AML-193 (cell line): ENCODE measurements at regions not wholly inside any gene's neighbourhood (a gene's known extent, or its start where the extent isn't known, plus 50 kb on each side); places are given as distances from the start of the nearest gene placed in this dataset.

Source experiments
- DNase-seq, 2 experiments: peaks; one replicate each; lab custom pipeline; 2025; lab: John Stamatoyannopoulos, UW

GRCh38 chr5:74154526-74154925, 486.0 kb downstream of the ENC1 start:
- DNase-seq: no peak

- no peak for DNase-seq
These were observed 487.2 kb downstream of the ENC1 start for GRCh38 chr5:74153255-74153790.

GRCh38 chr5:74152625-74153254, 487.8 kb downstream of the ENC1 start:
- no peak for DNase-seq

DNA sequence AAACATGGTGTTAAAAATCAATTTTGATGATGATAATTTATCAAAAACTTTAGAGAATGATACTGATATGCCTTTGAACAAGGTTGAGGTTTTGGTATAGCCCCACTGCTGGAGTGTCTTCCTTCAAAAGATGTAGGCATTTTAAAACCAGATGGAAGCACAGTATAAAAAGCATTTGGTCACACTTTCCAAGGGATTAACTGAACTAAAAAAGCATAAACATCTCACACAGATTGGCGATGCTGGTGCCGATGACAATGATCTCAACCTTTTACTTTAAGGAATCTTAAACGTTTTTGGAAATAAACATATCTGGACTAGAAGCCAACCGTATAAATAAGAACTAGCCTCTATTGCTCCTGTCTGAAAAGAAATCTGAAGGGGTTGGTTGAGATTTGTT, 488.4 kb downstream of the ENC1 start:
- no peak for DNase-seq

GRCh38 chr5:74149395-74149794, 491.1 kb downstream of the ENC1 start:
- DNase-seq: peak in 1 of 2 experiments; percentile 11

GRCh38 chr5:74148321-74148720, 492.2 kb downstream of the ENC1 start:
- DNase-seq: no peak

GRCh38 chr5:74146796-74147195, 493.7 kb downstream of the ENC1 start:
- no peak for DNase-seq

- DNase-seq: no peak
These were observed 494.6 kb downstream of the ENC1 start for GRCh38 chr5:74145951-74146350.

- DNase-seq: no peak
These were observed 496.7 kb downstream of the ENC1 start for GRCh38 chr5:74143721-74144330.

DNA sequence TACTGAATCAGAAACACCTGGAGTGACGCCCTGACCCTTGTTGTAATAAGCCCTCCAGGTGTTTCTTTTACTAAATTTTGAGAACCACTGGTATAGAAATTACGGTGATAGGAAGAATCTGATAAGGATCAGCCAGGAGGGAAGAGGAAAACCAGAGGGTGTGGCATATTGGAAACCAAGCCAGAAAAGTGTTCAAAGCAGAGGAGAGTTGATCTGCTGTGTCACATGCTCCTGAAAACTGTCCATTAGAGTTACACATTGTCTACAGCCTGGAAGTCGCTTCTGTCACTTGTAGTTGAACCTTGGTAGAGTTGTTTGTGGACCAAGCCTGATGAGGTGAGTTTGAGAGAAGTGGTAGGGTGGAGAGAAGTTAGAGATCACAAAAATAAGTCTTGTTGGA, 497.4 kb downstream of the ENC1 start:
- DNase-seq: no peak

DNA sequence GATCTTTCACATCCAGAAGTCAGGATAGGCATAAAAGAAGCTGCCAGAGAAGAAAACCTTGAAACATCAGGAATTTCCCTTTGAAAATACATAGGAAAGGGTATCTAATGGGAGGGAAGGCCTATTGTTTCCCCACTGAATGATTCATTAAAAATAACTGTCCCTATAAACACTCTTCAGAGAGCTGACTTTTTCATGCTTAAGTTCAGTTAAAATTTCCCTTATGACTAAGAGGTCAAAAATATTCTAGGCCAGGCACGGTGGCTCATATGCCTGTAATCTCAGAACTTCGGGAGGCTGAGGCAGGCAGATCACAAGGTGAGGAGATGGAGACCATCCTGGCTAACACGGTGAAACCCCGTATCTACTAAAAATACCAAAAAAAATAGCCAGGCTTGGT, 499.5 kb downstream of the ENC1 start:
- no peak for DNase-seq

DNA sequence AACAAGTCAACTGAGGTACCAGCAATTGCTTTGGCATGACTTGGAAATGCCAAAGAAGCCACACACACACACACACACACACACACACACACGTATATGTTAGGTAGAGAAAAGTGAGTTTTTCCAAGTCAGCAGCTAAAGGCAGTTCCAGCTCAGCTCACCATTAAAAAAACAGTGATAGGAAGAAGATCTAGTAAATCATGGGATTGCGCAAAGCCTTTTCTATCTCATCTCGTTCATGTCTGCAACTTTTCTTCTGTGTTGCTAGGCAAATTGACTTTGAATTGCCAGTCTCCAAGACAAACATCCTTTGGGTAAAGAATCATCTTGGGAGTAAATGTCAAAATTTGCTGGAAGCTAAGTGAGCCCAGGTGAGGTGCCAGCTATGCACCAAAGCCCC, 500.1 kb downstream of the ENC1 start:
- no peak for DNase-seq

DNA sequence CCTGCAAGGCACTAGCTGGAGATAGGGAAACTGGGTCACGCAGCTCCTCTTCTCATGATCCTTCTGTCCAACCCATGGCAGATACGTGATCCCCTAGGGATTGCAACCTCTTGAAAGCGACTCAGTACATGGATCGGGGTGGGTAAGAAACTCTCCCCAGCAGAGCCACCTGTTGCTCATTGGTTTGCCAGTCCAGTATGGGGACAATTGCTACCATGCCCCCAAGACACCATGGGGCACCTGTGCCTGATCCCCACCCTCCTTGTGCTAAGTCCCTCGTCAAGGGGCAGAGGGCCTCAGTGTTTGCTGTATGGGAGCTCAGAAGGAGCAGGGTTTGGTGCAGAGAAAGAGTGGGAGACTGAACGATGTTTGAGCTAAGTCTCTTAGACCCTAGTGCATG, 500.9 kb downstream of the ENC1 start:
- no peak for DNase-seq

- no peak for DNase-seq
These were observed 501.8 kb downstream of the ENC1 start for GRCh38 chr5:74138721-74139120.

DNA sequence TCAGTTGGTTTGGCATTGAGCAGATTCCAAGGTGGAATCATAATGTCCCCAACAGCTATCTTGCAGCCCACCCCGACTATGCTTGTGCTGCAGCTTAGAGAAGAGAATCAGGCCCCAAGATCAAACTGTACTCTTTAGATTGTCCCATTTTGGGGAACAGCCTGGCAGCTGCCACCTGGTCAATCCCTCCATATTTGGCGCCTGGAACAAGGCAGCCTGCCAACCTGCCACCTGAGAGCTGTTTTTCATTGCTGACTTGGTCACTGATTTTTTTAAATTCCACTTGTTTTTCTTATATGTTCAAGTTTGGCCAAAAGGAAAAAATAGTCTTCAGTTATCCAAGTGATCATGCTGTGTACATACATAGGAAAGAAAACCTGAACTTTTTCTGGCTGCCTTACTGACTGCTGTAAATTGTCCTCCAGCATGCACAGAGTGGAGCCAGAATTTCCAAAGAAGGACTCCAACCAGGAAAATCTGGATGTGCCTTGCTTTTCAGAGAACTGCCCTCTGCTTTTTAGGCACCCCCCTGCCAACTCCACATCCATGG, 504.2 kb downstream of the ENC1 start:
- no peak for DNase-seq

- DNase-seq: no peak
These were observed 505.5 kb downstream of the ENC1 start for GRCh38 chr5:74135033-74135432.

- DNase-seq: no peak
These were observed 506.5 kb downstream of the ARHGEF28 start for GRCh38 chr5:74132485-74132884.

DNA sequence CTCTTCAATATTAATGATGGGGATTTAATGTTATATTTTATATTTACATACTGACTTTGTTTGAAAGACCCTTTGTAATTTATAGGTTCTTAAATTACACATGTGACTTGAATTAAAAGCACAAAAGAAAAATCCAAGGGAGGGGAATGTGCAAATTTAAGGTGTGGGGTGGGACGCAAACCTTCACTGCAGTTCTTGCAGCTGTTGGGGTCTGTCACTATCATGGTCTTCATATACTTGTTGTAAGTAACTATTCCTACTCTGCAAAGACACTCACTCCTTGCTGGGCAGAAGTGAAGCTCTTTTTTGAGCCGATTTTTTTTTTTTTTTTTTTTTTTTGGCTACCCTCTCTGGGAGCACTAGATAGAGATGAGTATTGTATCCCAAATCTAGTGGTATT, 505.3 kb downstream of the ARHGEF28 start:
- DNase-seq: no peak

GRCh38 chr5:74130155-74130897, 504.3 kb downstream of the ARHGEF28 start:
- no peak for DNase-seq

GRCh38 chr5:74127381-74128320, 501.7 kb downstream of the ARHGEF28 start:
- no peak for DNase-seq

- no peak for DNase-seq
These were observed 500.3 kb downstream of the ARHGEF28 start for GRCh38 chr5:74126294-74126693.

GRCh38 chr5:74124826-74125225, 498.8 kb downstream of the ARHGEF28 start:
- no peak for DNase-seq
